AG09309 (cell line): ENCODE measurements at regions not wholly inside any gene's neighbourhood (a gene's known extent, or its start where the extent isn't known, plus 50 kb on each side); places are given as distances from the start of the nearest gene placed in this dataset.
A peak's percentile ranks its signal among the peaks of the same experiment; 100 is the strongest.

Experiments
- DNase-seq: peaks from one replicate; pipeline ENCODE4 v3.0.0-alpha.2; 2010; ENCODE audit warnings: low read depth
- H3K4me3 ChIP-seq: 2 replicates; pipeline ENCODE4 v1.5.1; 2011; ENCODE audit warnings: mild to moderate bottlenecking, low read depth, low read length, moderate library complexity; ENCODE audit not compliant: control insufficient read depth
- CTCF ChIP-seq: IDR thresholded peaks from 2 replicates; pipeline ENCODE4 v1.5.1; 2011; ENCODE audit warnings: mild to moderate bottlenecking, low read depth, low read length, inconsistent platforms; ENCODE audit not compliant: insufficient read depth, control insufficient read depth; ENCODE audit errors: missing control alignments

DNA sequence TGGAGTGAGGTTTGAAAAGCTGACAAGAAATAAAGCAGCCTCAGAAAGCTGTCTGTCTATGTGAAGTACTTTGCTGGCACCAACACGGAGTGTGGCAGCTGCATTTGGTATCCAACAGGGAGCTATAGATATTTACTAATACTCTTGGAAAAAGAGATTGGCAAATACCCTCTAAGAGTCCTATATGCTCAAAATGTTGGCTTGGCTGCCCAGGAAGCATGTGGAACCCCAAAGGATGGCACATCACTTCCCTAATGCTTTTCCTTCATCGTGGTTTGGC is 398.3 kb downstream of the TLE4 start:
- DNase-seq, result no peak
- no peak overlapping the region for H3K4me3 ChIP-seq
- no peak for TF ChIP-seq CTCF

- TF ChIP-seq CTCF, result no peak
- no peak for DNase-seq
- H3K4me3 ChIP-seq, result no peak overlapping the region
Measured at GRCh38 chr9:79969393-79970145, 397.8 kb downstream of the TLE4 start.

- no peak for TF ChIP-seq CTCF
- no peak overlapping the region for H3K4me3 ChIP-seq
- no peak for DNase-seq
Measured at GRCh38 chr9:79968533-79968932, 396.8 kb downstream of the TLE4 start.

DNA sequence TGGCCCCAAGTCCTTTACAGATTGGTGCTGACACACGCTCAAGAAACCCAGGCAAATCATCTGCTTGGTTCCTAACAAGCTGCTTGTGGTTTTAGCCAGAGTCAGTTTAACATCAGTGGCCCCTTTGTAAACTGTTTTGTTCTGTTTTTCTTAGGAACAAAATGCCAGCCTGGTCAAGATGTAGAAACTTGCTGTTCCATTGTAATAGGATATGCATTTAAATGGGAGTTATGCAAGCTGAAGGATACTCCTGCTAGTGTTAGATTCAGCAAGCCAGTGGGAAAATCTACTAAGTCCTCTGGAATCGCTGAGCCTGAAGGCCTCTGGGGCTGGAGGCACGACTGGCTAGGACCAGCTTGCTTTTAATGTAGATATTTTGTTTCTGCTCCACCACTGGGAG is 391.1 kb downstream of the TLE4 start:
- DNase-seq, result no peak
- no peak for TF ChIP-seq CTCF
- no peak overlapping the region for H3K4me3 ChIP-seq

- no peak overlapping the region for H3K4me3 ChIP-seq
- no peak for DNase-seq
- no peak for TF ChIP-seq CTCF
Measured at GRCh38 chr9:79962150-79962549, 390.4 kb downstream of the TLE4 start.

DNA sequence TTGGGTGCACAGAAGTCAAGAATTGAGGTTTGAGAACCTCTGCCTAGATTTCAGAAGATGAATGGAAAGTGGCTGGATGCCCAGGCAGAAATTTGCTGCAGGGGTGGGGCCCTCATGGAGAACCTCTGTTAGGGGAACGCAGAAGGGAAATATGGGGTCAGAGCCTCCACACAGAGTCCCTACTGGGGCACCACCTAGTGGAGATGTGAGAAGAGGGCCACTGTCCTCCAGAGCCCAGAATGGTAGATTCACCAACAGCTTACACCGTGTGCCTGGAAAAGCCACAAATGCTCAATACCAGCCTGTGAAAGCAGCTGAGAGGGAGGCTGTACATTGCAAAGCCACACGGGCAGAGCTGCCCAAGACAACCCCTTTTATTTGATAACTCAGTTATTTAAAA is 383.5 kb downstream of the TLE4 start:
- peak; percentile 42 for TF ChIP-seq CTCF
- no peak overlapping the region for H3K4me3 ChIP-seq
- DNase-seq, result no peak

- no peak overlapping the region for H3K4me3 ChIP-seq
- TF ChIP-seq CTCF, result no peak
- DNase-seq, result no peak
Measured at GRCh38 chr9:79953908-79954307, 382.1 kb downstream of the TLE4 start.
